ENCODE measurements at regions not wholly inside any gene's neighbourhood (a gene's known extent, or its start where the extent isn't known, plus 50 kb on each side); places are given as distances from the start of the nearest gene placed in this dataset.

DNA sequence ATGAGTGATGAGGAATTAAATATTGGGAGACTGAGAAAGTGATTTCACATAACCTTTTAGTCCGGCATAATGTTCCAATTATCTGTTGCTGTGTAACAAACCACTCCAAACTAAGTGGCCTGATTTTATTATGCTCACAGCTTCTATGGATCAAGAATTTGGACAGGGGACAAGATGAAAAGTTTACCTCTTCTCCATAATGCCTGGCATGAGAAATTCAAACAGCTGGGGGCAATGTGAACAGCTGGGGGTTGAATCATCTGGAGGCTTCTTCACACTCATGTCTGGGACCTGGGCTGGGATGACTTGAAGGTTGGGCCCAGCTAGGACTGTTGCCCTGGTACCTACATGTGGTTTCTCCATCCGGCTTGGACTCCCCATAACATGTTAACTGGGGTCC, 99.4 kb upstream of the DRD2 start:
- H3K4me3 ChIP-seq (ENCODE audit: low read depth, low read length): no peak overlapping the region
- H3K9me3 ChIP-seq (ENCODE audit: severe bottlenecking): no peaks in the 10 kb centered on the region
- no peak overlapping the region for H3K27ac ChIP-seq
- TF ChIP-seq, protein P1, sequence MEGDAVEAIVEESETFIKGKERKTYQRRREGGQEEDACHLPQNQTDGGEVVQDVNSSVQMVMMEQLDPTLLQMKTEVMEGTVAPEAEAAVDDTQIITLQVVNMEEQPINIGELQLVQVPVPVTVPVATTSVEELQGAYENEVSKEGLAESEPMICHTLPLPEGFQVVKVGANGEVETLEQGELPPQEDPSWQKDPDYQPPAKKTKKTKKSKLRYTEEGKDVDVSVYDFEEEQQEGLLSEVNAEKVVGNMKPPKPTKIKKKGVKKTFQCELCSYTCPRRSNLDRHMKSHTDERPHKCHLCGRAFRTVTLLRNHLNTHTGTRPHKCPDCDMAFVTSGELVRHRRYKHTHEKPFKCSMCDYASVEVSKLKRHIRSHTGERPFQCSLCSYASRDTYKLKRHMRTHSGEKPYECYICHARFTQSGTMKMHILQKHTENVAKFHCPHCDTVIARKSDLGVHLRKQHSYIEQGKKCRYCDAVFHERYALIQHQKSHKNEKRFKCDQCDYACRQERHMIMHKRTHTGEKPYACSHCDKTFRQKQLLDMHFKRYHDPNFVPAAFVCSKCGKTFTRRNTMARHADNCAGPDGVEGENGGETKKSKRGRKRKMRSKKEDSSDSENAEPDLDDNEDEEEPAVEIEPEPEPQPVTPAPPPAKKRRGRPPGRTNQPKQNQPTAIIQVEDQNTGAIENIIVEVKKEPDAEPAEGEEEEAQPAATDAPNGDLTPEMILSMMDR (IDR thresholded peaks at IDR 0.05; ENCODE audit: low read depth, low read length): no peak
- DNase-seq: no peak
- H3K27me3 ChIP-seq (ENCODE audit: insufficient read depth, low read depth, severe bottlenecking): no peaks in the 10 kb centered on the region
- H3K36me3 ChIP-seq: no peaks in the 10 kb centered on the region

DNA sequence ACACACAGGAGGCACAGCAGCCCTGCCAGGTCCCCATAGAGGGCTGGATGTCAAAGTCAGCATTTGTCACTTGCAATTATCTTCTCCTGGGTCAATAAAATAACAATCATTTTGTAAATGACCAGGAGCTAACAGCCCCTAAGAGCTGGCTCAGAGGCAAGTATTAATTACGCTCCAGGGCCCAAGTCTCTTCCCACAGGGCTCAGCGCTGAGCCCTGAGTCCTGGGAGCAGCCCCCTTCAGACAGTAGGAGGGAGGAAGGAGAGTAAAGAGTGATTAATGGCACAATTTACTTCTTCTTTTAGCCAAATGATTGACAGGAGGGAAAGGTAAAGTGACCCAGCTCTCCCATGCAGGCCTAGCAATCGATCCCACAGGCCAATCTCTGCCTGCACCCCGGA, 99.0 kb upstream of the DRD2 start:
- no peak overlapping the region for H3K4me3 ChIP-seq (ENCODE audit: low read depth, low read length)
- H3K27me3 ChIP-seq (ENCODE audit: insufficient read depth, low read depth, severe bottlenecking): no peaks in the 10 kb centered on the region
- no peaks in the 10 kb centered on the region for H3K36me3 ChIP-seq
- H3K27ac ChIP-seq: no peak overlapping the region
- no peak for DNase-seq
- no peaks in the 10 kb centered on the region for H3K9me3 ChIP-seq (ENCODE audit: severe bottlenecking)
- TF ChIP-seq, protein P1 (IDR thresholded peaks at IDR 0.05; ENCODE audit: low read depth, low read length): no peak

DNA sequence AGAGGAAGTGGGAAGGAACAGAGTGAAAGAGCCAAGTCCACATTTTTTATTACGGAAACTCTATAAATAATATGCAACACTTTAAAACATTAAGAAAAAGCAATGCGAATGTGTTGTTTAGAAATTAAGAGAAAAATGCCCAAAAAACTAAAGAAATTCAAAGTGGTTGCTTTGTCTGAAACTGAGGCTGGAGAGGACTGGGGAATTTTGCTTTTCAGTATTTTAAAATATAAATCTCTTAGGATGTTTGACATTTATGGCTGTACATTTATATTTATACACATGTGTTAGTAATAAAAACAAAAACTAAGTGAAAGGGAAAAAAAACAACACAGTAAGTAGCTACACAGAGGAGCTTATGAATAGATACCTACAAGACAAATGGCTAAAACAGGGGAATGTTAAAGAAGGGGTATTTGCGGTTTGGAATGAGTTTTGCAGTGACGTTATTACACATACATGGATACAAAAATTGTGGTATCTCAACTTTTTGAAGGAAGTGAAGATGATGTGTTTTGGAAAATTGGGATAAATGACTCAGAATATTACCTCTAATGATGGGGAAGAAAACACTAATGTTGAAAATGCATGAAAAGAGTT, 97.0 kb upstream of the DRD2 start:
- TF ChIP-seq, protein P1 (IDR thresholded peaks at IDR 0.05; ENCODE audit: low read depth, low read length): no peak
- no peaks in the 10 kb centered on the region for H3K9me3 ChIP-seq (ENCODE audit: severe bottlenecking)
- no peaks in the 10 kb centered on the region for H3K36me3 ChIP-seq
- H3K27ac ChIP-seq: no peak overlapping the region
- H3K27me3 ChIP-seq (ENCODE audit: insufficient read depth, low read depth, severe bottlenecking): no peaks in the 10 kb centered on the region
- H3K4me3 ChIP-seq (ENCODE audit: low read depth, low read length): no peak overlapping the region
- no peak for DNase-seq

DNA sequence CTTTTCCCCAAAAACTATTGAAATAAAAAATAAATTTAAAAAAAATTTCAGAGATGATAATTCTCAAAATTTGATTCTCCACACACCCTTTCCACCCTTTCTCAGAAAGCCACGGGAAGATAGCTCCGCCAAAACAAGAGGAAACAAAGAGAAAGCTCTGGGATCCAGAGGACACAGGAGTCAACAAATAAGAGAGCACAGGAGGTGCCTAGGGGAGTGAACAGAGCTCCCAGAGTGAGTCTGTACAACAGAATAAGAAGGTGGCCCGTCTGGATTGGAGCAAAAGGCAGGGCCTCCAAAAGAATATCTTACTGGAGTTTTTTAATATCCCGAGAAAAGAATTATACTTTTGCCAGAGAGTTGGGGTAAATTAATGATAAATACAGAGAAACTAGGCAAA, 96.3 kb upstream of the DRD2 start:
- Histone ChIP-seq H3K27ac (no peak overlapping the region), H3K27me3 (ENCODE audit: insufficient read depth, low read depth, severe bottlenecking) (no peaks in the 10 kb centered on the region), H3K9me3 (ENCODE audit: severe bottlenecking) (no peaks in the 10 kb centered on the region), H3K36me3 (no peaks in the 10 kb centered on the region), H3K4me3 (ENCODE audit: low read depth, low read length) (no peak overlapping the region)
- TF ChIP-seq, protein P1 (IDR thresholded peaks at IDR 0.05; ENCODE audit: low read depth, low read length): no peak
- no peak for DNase-seq

DNA sequence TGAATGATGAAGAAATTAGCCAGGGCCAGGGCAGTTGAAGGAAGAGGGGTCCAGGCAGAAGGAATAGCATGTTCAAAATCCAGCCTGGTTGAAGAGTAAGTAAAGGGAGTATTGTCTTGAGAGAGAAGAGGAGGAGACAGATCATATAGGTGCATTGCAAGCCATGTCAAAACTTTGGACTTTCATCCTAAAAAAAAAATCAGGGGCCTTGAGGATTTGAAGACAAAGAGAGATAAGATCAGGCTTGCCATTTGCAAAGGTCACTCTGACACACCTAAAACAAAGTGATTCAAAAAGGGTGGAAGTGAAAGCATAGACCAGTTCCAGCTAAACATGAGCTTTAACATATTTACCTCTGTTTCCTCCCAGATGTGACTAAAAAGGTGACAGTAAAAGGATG, 95.7 kb upstream of the DRD2 start:
- no peak for DNase-seq
- no peak overlapping the region for H3K27ac ChIP-seq
- no peaks in the 10 kb centered on the region for H3K36me3 ChIP-seq
- H3K9me3 ChIP-seq (ENCODE audit: severe bottlenecking): no peaks in the 10 kb centered on the region
- TF ChIP-seq, protein P1 (IDR thresholded peaks at IDR 0.05; ENCODE audit: low read depth, low read length): no peak
- H3K4me3 ChIP-seq (ENCODE audit: low read depth, low read length): no peak overlapping the region
- H3K27me3 ChIP-seq (ENCODE audit: insufficient read depth, low read depth, severe bottlenecking): no peaks in the 10 kb centered on the region

DNA sequence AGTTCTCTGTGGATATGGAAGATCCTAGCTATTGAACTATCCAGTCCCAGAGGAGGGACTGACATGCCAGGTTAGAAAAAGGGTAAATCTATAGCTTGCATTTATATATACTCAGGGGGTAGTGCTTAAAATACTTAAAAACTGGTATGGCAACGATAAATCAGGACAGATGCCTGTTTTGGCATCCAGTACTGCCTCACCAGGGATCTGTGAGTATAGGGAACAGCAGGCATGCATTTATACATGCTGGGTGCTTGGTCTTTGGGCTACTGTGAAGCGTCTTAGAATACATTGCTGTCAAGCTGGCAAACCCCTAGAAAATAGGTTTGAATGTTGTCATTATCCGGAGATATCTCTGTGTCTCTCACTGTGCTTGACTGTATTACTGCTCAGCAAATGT, 94.2 kb upstream of the DRD2 start:
- H3K36me3 ChIP-seq: no peaks in the 10 kb centered on the region
- H3K27me3 ChIP-seq (ENCODE audit: insufficient read depth, low read depth, severe bottlenecking): no peaks in the 10 kb centered on the region
- no peak for DNase-seq
- no peak overlapping the region for H3K27ac ChIP-seq
- TF ChIP-seq, protein P1 (IDR thresholded peaks at IDR 0.05; ENCODE audit: low read depth, low read length): no peak
- no peaks in the 10 kb centered on the region for H3K9me3 ChIP-seq (ENCODE audit: severe bottlenecking)
- H3K4me3 ChIP-seq (ENCODE audit: low read depth, low read length): no peak overlapping the region
